H1 (cell line): ENCODE measurements at regions not wholly inside any gene's neighbourhood (a gene's known extent, or its start where the extent isn't known, plus 50 kb on each side); places are given as distances from the start of the nearest gene placed in this dataset.

Experiments used
- CTCF ChIA-PET: fragments of 300-600 bp; sonication (Branson Sonifier 250); formaldehyde crosslinking; loops from one replicate; lab custom pipeline; 2021; ENCODE audit not compliant: partially characterized antibody; lab: Charles Lee
- POLR2A ChIA-PET: fragments of 300-600 bp; sonication (Branson Sonifier 250); formaldehyde crosslinking; loops from one replicate; lab custom pipeline; 2021; ENCODE audit warnings: inconsistent platforms; ENCODE audit not compliant: partially characterized antibody; lab: Charles Lee
- DNase-seq, 2 experiments: peaks; one replicate each; pipeline versions ENCODE4 v3.0.0 to v3.0.0-alpha.2; 2010 to 2022; ENCODE audit warnings: low spot score in 2 of 2, low read depth in 1 of 2, mixed read lengths in 1 of 2
- FAIRE-seq: peaks from 2 replicates; lab custom pipeline; 2011; peaks lifted over from hg19 to GRCh38; lab: Jason Lieb, UNC
- H2AFZ ChIP-seq: 2 replicates; pipeline ENCODE4 v1.8.1; 2012; ENCODE audit warnings: low read length, inconsistent platforms
- H2AK5ac ChIP-seq: 2 replicates; pipeline ENCODE4 v1.6.1; 2013; ENCODE audit warnings: low read depth, low read length
- H2BK120ac ChIP-seq: replicated peaks from 2 replicates; pipeline ENCODE3; 2013; ENCODE audit warnings: low read depth, low read length, inconsistent platforms
- H2BK12ac ChIP-seq: 2 replicates; pipeline ENCODE4 v1.6.1; 2013; ENCODE audit warnings: low read depth, low read length
- H2BK15ac ChIP-seq: 2 replicates; pipeline ENCODE4 v1.6.1; 2013; ENCODE audit warnings: low read length
- H2BK20ac ChIP-seq: 2 replicates; pipeline ENCODE4 v1.6.1; 2013; ENCODE audit warnings: low read length
- H2BK5ac ChIP-seq: 2 replicates; pipeline ENCODE4 v1.6.1; 2013; ENCODE audit warnings: low read depth, low read length
- H3K14ac ChIP-seq: 2 replicates; pipeline ENCODE4 v1.6.1; 2013; ENCODE audit warnings: inconsistent platforms; ENCODE audit not compliant: insufficient read length
- H3K18ac ChIP-seq: 2 replicates; pipeline ENCODE4 v1.6.1; 2013; ENCODE audit warnings: low read length; ENCODE audit errors: extremely low read depth
- H3K23ac ChIP-seq: 2 replicates; pipeline ENCODE4 v1.6.1; 2013; ENCODE audit warnings: inconsistent platforms; ENCODE audit not compliant: insufficient read length
- H3K23me2 ChIP-seq: 2 replicates; pipeline ENCODE4 v1.6.1; 2013; ENCODE audit warnings: low read depth, low read length
- H3K27ac ChIP-seq: 2 replicates; pipeline ENCODE4 v1.6.1; 2011; ENCODE audit warnings: low read depth, low read length, inconsistent platforms
- H3K27me3 ChIP-seq, 4 experiments: replicated peaks in 1 of 4; 1 replicate in 1 of 4; 2 replicates in 3 of 4; pipeline versions ENCODE4 v1.6.1 to v1.8.1; 2011 to 2013; ENCODE audit warnings: low read length in 3 of 4, mild to moderate bottlenecking in 3 of 4, inconsistent platforms in 2 of 4, mixed read lengths in 2 of 4, moderate library complexity in 1 of 4; ENCODE audit not compliant: control insufficient read depth in 3 of 4, insufficient read depth in 3 of 4; ENCODE audit errors: extremely low read depth in 1 of 4
- H3K36me3 ChIP-seq, 4 experiments: 2 replicates each; pipeline versions ENCODE4 v1.6.1 to v1.8.1; 2011 to 2013; ENCODE audit warnings: mild to moderate bottlenecking in 4 of 4, low read length in 3 of 4, moderate library complexity in 2 of 4, control low read depth in 1 of 4, inconsistent platforms in 1 of 4; ENCODE audit not compliant: insufficient read depth in 4 of 4, control insufficient read depth in 2 of 4
- H3K4ac ChIP-seq: replicated peaks from 2 replicates; pipeline ENCODE3; 2013; ENCODE audit warnings: low read length, low read depth, mixed read lengths, inconsistent platforms; ENCODE audit not compliant: insufficient read length
- H3K4me1 ChIP-seq, 4 experiments: replicated peaks in 1 of 4; 1 replicate in 1 of 4; 2 replicates in 3 of 4; pipeline versions ENCODE4 v1.6.1 to v1.8.1; 2011 to 2013; ENCODE audit warnings: low read length in 3 of 4, inconsistent platforms in 2 of 4, mixed read lengths in 1 of 4; ENCODE audit not compliant: insufficient read depth in 4 of 4, control insufficient read depth in 3 of 4
- H3K4me2 ChIP-seq, 2 experiments: 2 replicates each; pipeline versions ENCODE4 v1.6.1 to v1.8.1; 2011 to 2013; ENCODE audit warnings: low read depth in 2 of 2, low read length in 2 of 2, control low read depth in 1 of 2, inconsistent platforms in 1 of 2, mild to moderate bottlenecking in 1 of 2; ENCODE audit not compliant: insufficient read depth in 1 of 2
- H3K4me3 ChIP-seq, 4 experiments: fragments of 200-600, 300-600 bp in 1 of 4; sonication (generic), shearing (Covaris generic), sonication (Bioruptor Twin) in 1 of 4; 2 replicates each; pipeline versions ENCODE4 v1.5.1 to v1.8.1; 2011 to 2016; ENCODE audit warnings: low read length in 4 of 4, low read depth in 3 of 4, control low read depth in 2 of 4, inconsistent platforms in 2 of 4, mild to moderate bottlenecking in 2 of 4, mixed read lengths in 1 of 4, moderate library complexity in 1 of 4; ENCODE audit not compliant: insufficient read depth in 2 of 4; ENCODE audit errors: extremely low read depth in 1 of 4
- H3K56ac ChIP-seq: replicated peaks from 2 replicates; pipeline ENCODE3; 2013; ENCODE audit warnings: low read depth, mild to moderate bottlenecking, mixed read lengths, low read length, inconsistent platforms; ENCODE audit not compliant: insufficient read length
- H3K79me1 ChIP-seq: 2 replicates; pipeline ENCODE4 v1.6.1; 2013; ENCODE audit warnings: low read depth, low read length, control low read depth
- H3K79me2 ChIP-seq, 2 experiments: 2 replicates each; pipeline versions ENCODE4 v1.6.1 to v1.8.1; 2012 to 2013; ENCODE audit warnings: low read length in 2 of 2, mild to moderate bottlenecking in 2 of 2, inconsistent platforms in 1 of 2; ENCODE audit not compliant: insufficient read depth in 2 of 2, control insufficient read depth in 1 of 2
- H3K9ac ChIP-seq, 4 experiments: replicated peaks in 1 of 4; 1 replicate in 1 of 4; 2 replicates in 3 of 4; pipeline versions ENCODE4 v1.6.1 to v1.8.1; 2011 to 2013; ENCODE audit warnings: low read depth in 3 of 4, low read length in 3 of 4, control low read depth in 2 of 4, mild to moderate bottlenecking in 2 of 4, moderate library complexity in 2 of 4, inconsistent platforms in 1 of 4; ENCODE audit errors: extremely low read depth in 1 of 4
- H3K9me3 ChIP-seq, 2 experiments: 2 replicates each; pipeline versions ENCODE4 v1.6.1 to v1.8.1; 2012 to 2013; ENCODE audit warnings: mild to moderate bottlenecking in 2 of 2, moderate library complexity in 2 of 2, control low read depth in 1 of 2, inconsistent platforms in 1 of 2, low read depth in 1 of 2, low read length in 1 of 2, mixed read lengths in 1 of 2; ENCODE audit not compliant: insufficient read depth in 2 of 2
- H4K20me1 ChIP-seq, 2 experiments: replicated peaks in 1 of 2; 2 replicates each; pipeline versions ENCODE3 to v1.8.1; 2011 to 2013; ENCODE audit warnings: inconsistent platforms in 2 of 2, low read length in 2 of 2, mild to moderate bottlenecking in 1 of 2; ENCODE audit not compliant: insufficient read depth in 2 of 2, control insufficient read depth in 1 of 2
- H4K5ac ChIP-seq: 2 replicates; pipeline ENCODE4 v1.6.1; 2013; ENCODE audit warnings: low read length, low read depth, mixed read lengths, inconsistent platforms; ENCODE audit not compliant: insufficient read length
- H4K8ac ChIP-seq: 2 replicates; pipeline ENCODE4 v1.8.0; 2013; ENCODE audit warnings: mild to moderate bottlenecking, moderate library complexity, low read length, inconsistent platforms; ENCODE audit not compliant: insufficient read depth; ENCODE audit errors: extremely low read depth
- H4K91ac ChIP-seq: replicated peaks from 2 replicates; pipeline ENCODE3; 2013; ENCODE audit warnings: low read length, mixed read lengths, inconsistent platforms; ENCODE audit not compliant: insufficient read length
- CEBPB ChIP-seq: IDR thresholded peaks from 2 replicates; pipeline ENCODE4 v1.6.1; 2012; ENCODE audit warnings: low read depth, low read length
- JUN ChIP-seq: IDR thresholded peaks from 2 replicates; pipeline ENCODE4 v1.6.1; 2011; ENCODE audit warnings: low read depth, mild to moderate bottlenecking, improper control_type of control experiment, low read length
- KDM5A ChIP-seq: fragments of 200-600 bp; IDR thresholded peaks from 2 replicates; pipeline ENCODE4 v1.7.1; 2012; ENCODE audit warnings: mild to moderate bottlenecking, low read length, inconsistent platforms, mixed read lengths
- NRF1 ChIP-seq: IDR thresholded peaks from 2 replicates; pipeline ENCODE4 v1.6.1; 2011; ENCODE audit warnings: mild to moderate bottlenecking, low read depth, low read length, improper control_type of control experiment
- POLR2A ChIP-seq, 2 experiments: IDR thresholded peaks; 1 replicate in 1 of 2; 2 replicates in 1 of 2; pipeline ENCODE4 v1.6.1; 2011; ENCODE audit warnings: low read depth in 2 of 2, low read length in 2 of 2, mild to moderate bottlenecking in 2 of 2; ENCODE audit errors: control extremely low read depth in 1 of 2
- RNF2 ChIP-seq: fragments of 200-900, 300-1000 bp; sonication (generic); IDR thresholded peaks from 2 replicates; pipeline ENCODE4 v1.7.1; 2016; ENCODE audit warnings: borderline replicate concordance, low read depth, mild to moderate bottlenecking, antibody characterized with exemption, low read length; ENCODE audit not compliant: poor library complexity, severe bottlenecking; ENCODE audit errors: missing control alignments
- SUZ12 ChIP-seq: fragments of 200-600 bp; sonication (generic); IDR thresholded peaks from 2 replicates; pipeline ENCODE4 v1.6.1; 2012; ENCODE audit warnings: mild to moderate bottlenecking, inconsistent platforms, low read length, moderate library complexity, mixed read lengths
- TAF1 ChIP-seq: IDR thresholded peaks from 2 replicates; pipeline ENCODE4 v1.6.1; 2011; ENCODE audit warnings: mild to moderate bottlenecking, low read depth, low read length
- WGBS, 2 experiments: shearing (Covaris generic) in 1 of 2; methylation state at CpG; one replicate each; pipeline versions ENCODE4 v1.1.6 to v1.1.7; 2013 to 2015; ENCODE audit warnings: low lambda C conversion rate in 2 of 2, mixed read lengths in 2 of 2, inconsistent platforms in 1 of 2, low coverage in 1 of 2, missing lambda C conversion rate in 1 of 2; ENCODE audit not compliant: insufficient replicate concordance in 2 of 2, insufficient coverage in 1 of 2, insufficient read length in 1 of 2; ENCODE audit errors: extremely low coverage in 1 of 2, missing lambda C conversion rate in 1 of 2; 5-methylcytosine and 5-hydroxymethylcytosine counted together

DNA sequence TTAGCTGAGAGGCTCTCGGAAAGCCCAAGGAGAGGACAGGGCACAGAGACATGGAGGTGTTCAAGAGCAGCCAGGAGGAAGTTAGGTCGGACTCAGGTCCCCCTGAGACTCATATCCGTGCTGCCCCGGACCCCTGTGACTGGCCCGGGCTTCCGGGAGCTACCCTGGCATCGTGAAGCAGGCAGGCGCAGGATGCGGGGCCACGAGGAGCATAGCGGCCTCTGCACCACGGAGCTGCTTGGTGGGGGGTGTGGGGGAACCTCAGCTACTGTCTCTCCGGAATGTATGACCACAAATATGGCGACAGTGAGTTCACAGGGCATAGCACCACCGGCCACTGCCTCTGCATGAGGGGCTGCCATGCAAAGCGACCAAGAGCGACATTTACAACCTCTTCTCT is 112.2 kb upstream of the GUCA2B start:
- ChIA-PET CTCF (no interaction called here), POLR2A (no interaction called here)
- Histone ChIP-seq H3K9ac (no peak overlapping the region), H2BK12ac (no peak overlapping the region), H3K18ac (no peak overlapping the region), H3K23me2 (peaks cover 5% of the 10 kb centered on the region; the same call in 1 of the 2 replicates), H3K4ac (no peak overlapping the region), H2AK5ac (no peak overlapping the region), H3K27ac (no peak overlapping the region), H3K27me3 (peaks cover 0 to 3% (median 1%) of the 10 kb centered on the region in 4 experiments; a peak in 3 of 7 replicates), H4K8ac (no peak overlapping the region), H2BK5ac (no peak overlapping the region), H3K4me3 (no peak overlapping the region), H3K56ac (no peak overlapping the region), H2BK15ac (no peak overlapping the region), H3K14ac (no peak overlapping the region), H2AFZ (no peak overlapping the region), H3K4me2 (no peak overlapping the region), H3K79me1 (no peaks in the 10 kb centered on the region), H3K36me3 (no peaks in the 10 kb centered on the region), H3K23ac (no peak overlapping the region), H3K4me1 (no peaks in the 10 kb centered on the region; a peak in 1 of 7 replicates), H4K91ac (no peak overlapping the region), H3K9me3 (no peaks in the 10 kb centered on the region), H2BK20ac (no peak overlapping the region), H4K20me1 (no peaks in the 10 kb centered on the region), H4K5ac (no peak overlapping the region), H2BK120ac (no peak overlapping the region), H3K79me2 (no peaks in the 10 kb centered on the region)
- DNase-seq (no peak), FAIRE-seq (no peak)
- no peak for TF ChIP-seq TAF1
- TF ChIP-seq NRF1 = no peak
- TF ChIP-seq KDM5A = no peak
- TF ChIP-seq JUN = no peak
- TF ChIP-seq SUZ12 = no peak
- TF ChIP-seq CEBPB = no peak
- no peak for TF ChIP-seq RNF2
- no peak for TF ChIP-seq POLR2A (IDR thresholded peaks at IDR 0.05; ENCODE audit: control extremely low read depth in 1 of 2, low read depth in 2 of 2, low read length in 2 of 2)
- 83% methylated on average over 17 of the region's 17 CpGs; no CpG with 5 or more reads in 1 of the 2 experiments for WGBS, 2 experiments
